Heart right ventricle (tissue), 16 donors: ENCODE measurements at regions not wholly inside any gene's neighbourhood (a gene's known extent, or its start where the extent isn't known, plus 50 kb on each side); places are given as distances from the start of the nearest gene placed in this dataset.
A peak's percentile ranks its signal among the peaks of the same experiment; 100 is the strongest.

Experiments
- ATAC-seq, 8 donors: fragments of 200-7000 bp; cut with Tn5 transposase; one replicate each; pipeline ENCODE4 v1.9.1; 2020; ENCODE audit warnings: mild to moderate bottlenecking in 8 of 8, moderate library complexity in 8 of 8, moderate number of reproducible peaks in 1 of 8
- DNase-seq, 2 donors: peaks; one replicate each; pipeline ENCODE4 v3.0.0-alpha.2; 2020
- H3K27ac ChIP-seq, 10 donors: fragments of 200-600 bp; sonication (generic) in 2 of 10; one replicate each; pipeline versions ENCODE4 v1.5.0 to v1.8.0; 2020 to 2022; ENCODE audit warnings: mild to moderate bottlenecking in 3 of 10
- H3K27me3 ChIP-seq, 7 donors: fragments of 200-600 bp; one replicate each; pipeline ENCODE4 v1.8.0; 2021 to 2022; ENCODE audit warnings: mild to moderate bottlenecking in 2 of 7
- H3K36me3 ChIP-seq, 9 donors: fragments of 200-600 bp; sonication (generic) in 1 of 9; one replicate each; pipeline versions ENCODE4 v1.5.0 to v1.8.0; 2020 to 2022; ENCODE audit warnings: mild to moderate bottlenecking in 2 of 9
- H3K4me1 ChIP-seq, 9 donors: fragments of 200-600 bp; sonication (generic) in 1 of 9; one replicate each; pipeline versions ENCODE4 v1.5.0 to v1.8.0; 2020 to 2022; ENCODE audit warnings: mild to moderate bottlenecking in 4 of 9
- H3K4me3 ChIP-seq, 10 donors: fragments of 200-600 bp; sonication (generic) in 2 of 10; one replicate each; pipeline versions ENCODE4 v1.5.0 to v1.8.0; 2020 to 2022; ENCODE audit warnings: mild to moderate bottlenecking in 7 of 10, moderate library complexity in 2 of 10
- H3K9me3 ChIP-seq, 11 donors: fragments of 200-600 bp in 10 of 11; sonication (generic) in 2 of 11; one replicate each; pipeline versions ENCODE4 v1.5.0 to v1.8.0; 2013 to 2022; ENCODE audit warnings: mild to moderate bottlenecking in 2 of 11, control low read depth in 1 of 11, moderate library complexity in 1 of 11
- CTCF ChIP-seq, 9 donors: fragments of 200-600 bp; sonication (generic) in 2 of 9; IDR thresholded peaks; one replicate each; pipeline versions ENCODE4 v1.5.0 to v1.8.0; 2021 to 2022; ENCODE audit warnings: antibody characterized with exemption in 9 of 9, mild to moderate bottlenecking in 5 of 9, moderate library complexity in 1 of 9
- WGBS, 2 donors: extraction: QIAGEN DNeasy Blood & Tissue Kit; methylation state at CpG; one replicate each; pipeline ENCODE4 v1.1.7; 2013; ENCODE audit warnings: inconsistent platforms in 1 of 2; 5-methylcytosine and 5-hydroxymethylcytosine counted together
- intact Hi-C, 10 donors: fragments of 100-400 bp; cut with DNase I; formaldehyde crosslinking; loops; one replicate each; pipeline versions ENCODE4 v1.11.1 to v1.14.2; 2022
- donor health status: Arrhythmogenic right ventricular cardiomyopathy.
- donor health status: ischemic (EF 13 %, LVEDD 7.1; RV severe dilation, severe dysfunction).
- donor health status: healthy with polysubstance abuse.
- donor health status: DM: no; HTN: yes; CAD: no.
- donor health status: DM: no; HTN: no; CAD: no.
- donor health status: ischemic (EF 25% LVEDD 6.9; RV normal size, moderate dysfunction).
- donor health status: ischemic (EF 25% LVEDD 5.7; RV mildly dilated, moderate dysfunction).
- donor health status: healthy.
- donor health status: DM: yes; HTN: yes; CAD: no.
- donor health status: Ischemic cardiomyopathy.
- donor health status: ischemic (EF 35%, LVEDD 5.7; RV mildly dilated, moderate dysfunction).
- donor health status: nonischemic (EF 11% LVEDD 7.7; RV severe dilation, severe dysfunction).
- donor health status: DM: yes; HTN: yes; CAD: no.
- donor health status: PGD.
- donor health status: ischemic (EF 29% LVEDD 5.4; RV normal size, mild dysfunction).
- donor health status: nonischemic (EF 23%, LVEDD 6.1; RV moderate dilation, normal function).

GRCh38 chr14:34374998-34375740 is 86.9 kb downstream of the SPTSSA start:
- Histone ChIP-seq H3K9me3 (no peaks in the 10 kb centered on the region), H3K27ac (no peak overlapping the region), H3K4me3 (no peak overlapping the region), H3K36me3 (no peaks in the 10 kb centered on the region), H3K27me3 (no peaks in the 10 kb centered on the region), H3K4me1 (peaks cover 0 to 18% (median 0%) of the 10 kb centered on the region in 9 donors)
- WGBS, 2 donors: 82 to 84% methylated on average over 3 of the region's 3 CpGs
- DNase-seq: no peak
- no peak for TF ChIP-seq CTCF (IDR thresholded peaks at IDR 0.05)
- intact Hi-C loops: no loop called here
- ATAC-seq: no peak

GRCh38 chr14:34373191-34373590 is 88.8 kb downstream of the SPTSSA start:
- H3K27ac ChIP-seq: no peak overlapping the region
- H3K4me3 ChIP-seq: no peak overlapping the region
- no peaks in the 10 kb centered on the region for H3K36me3 ChIP-seq
- intact Hi-C loops: no loop called here
- no peak for ATAC-seq
- H3K4me1 ChIP-seq: peaks cover 0 to 34% (median 0%) of the 10 kb centered on the region in 9 donors
- no peak for DNase-seq
- no peaks in the 10 kb centered on the region for H3K27me3 ChIP-seq
- no peak for TF ChIP-seq CTCF (IDR thresholded peaks at IDR 0.05)
- no peaks in the 10 kb centered on the region for H3K9me3 ChIP-seq
- 48 to 81% methylated on average over 2 of the region's 2 CpGs for WGBS, 2 donors

GRCh38 chr14:34372786-34373185 is 89.3 kb downstream of the SPTSSA start:
- intact Hi-C loops: no loop called here
- WGBS, 2 donors: 85 to 86% methylated on average over 1 of the region's 1 CpG

GRCh38 chr14:34369648-34370030 is 92.4 kb downstream of the SPTSSA start:
- Histone ChIP-seq H3K4me3 (no peak overlapping the region), H3K27ac (peak overlapping the region in 1 of 10 donors; percentile 57), H3K4me1 (peaks cover 0 to 37% (median 0%) of the 10 kb centered on the region in 9 donors), H3K9me3 (no peaks in the 10 kb centered on the region), H3K27me3 (peaks cover 0 to 3% (median 0%) of the 10 kb centered on the region in 7 donors), H3K36me3 (no peaks in the 10 kb centered on the region)
- no peak for TF ChIP-seq CTCF (IDR thresholded peaks at IDR 0.05)
- 39 to 42% methylated on average over 1 of the region's 1 CpG for WGBS, 2 donors
- no peak for ATAC-seq
- intact Hi-C loops: loop anchor here in 1 of 10 donors (10.0 kb wide), 1 partner anchor 125 kb away; no protein-coding TSS in a partner anchor
- DNase-seq: no peak

More at GRCh38 chr14:34372786-34373185, 89.3 kb downstream of the SPTSSA start:
- Histone ChIP-seq H3K9me3 (no peaks in the 10 kb centered on the region), H3K36me3 (no peaks in the 10 kb centered on the region), H3K27me3 (no peaks in the 10 kb centered on the region), H3K27ac (no peak overlapping the region), H3K4me1 (peaks cover 0 to 38% (median 0%) of the 10 kb centered on the region in 9 donors), H3K4me3 (no peak overlapping the region)
- TF ChIP-seq CTCF (IDR thresholded peaks at IDR 0.05): no peak
- ATAC-seq (no peak), DNase-seq (no peak)
